ENCODE measurements at regions not wholly inside any gene's neighbourhood (a gene's known extent, or its start where the extent isn't known, plus 50 kb on each side); places are given as distances from the start of the nearest gene placed in this dataset.
"Not testable (repeated sequence)": the region's sequence is repeated elsewhere in the genome, so short reads cannot be mapped to it uniquely, and the experiment has no call there.

GRCh38 chr2:168300460-168300859 is 53.1 kb upstream of the STK39 start:
- no peak for DNase-seq

- DNase-seq, result no peak
Observed at GRCh38 chr2:168304024-168304681, 56.8 kb upstream of the STK39 start.

- DNase-seq, result no peak
Observed at GRCh38 chr2:168307379-168307778, 60.0 kb upstream of the STK39 start.

- DNase-seq, result no peak
Observed at GRCh38 chr2:168310580-168310979, 63.2 kb upstream of the STK39 start.

GRCh38 chr2:168311261-168311910 is 64.0 kb upstream of the STK39 start:
- no peak for DNase-seq

- DNase-seq, result no peak
Observed at GRCh38 chr2:168312036-168312822, 64.8 kb upstream of the STK39 start.

- DNase-seq, result no peak
Observed at GRCh38 chr2:168314236-168314635, 66.8 kb upstream of the STK39 start.

GRCh38 chr2:168315331-168316072 is 68.1 kb upstream of the STK39 start:
- DNase-seq, result peak; percentile 3

GRCh38 chr2:168316073-168316440 is 68.7 kb upstream of the STK39 start:
- DNase-seq, result no peak

- DNase-seq, result no peak
Observed at GRCh38 chr2:168317282-168317681, 69.9 kb upstream of the STK39 start.

- no peak for DNase-seq
Observed at GRCh38 chr2:168320267-168320666, 72.9 kb upstream of the STK39 start.

GRCh38 chr2:168322325-168323007 is 75.1 kb upstream of the STK39 start:
- no peak for DNase-seq

- no peak for DNase-seq
Observed at GRCh38 chr2:168323529-168324021, 76.2 kb upstream of the STK39 start.

- DNase-seq, result no peak
Observed at GRCh38 chr2:168326572-168326971, 79.2 kb upstream of the STK39 start.

- no peak for DNase-seq
Observed at GRCh38 chr2:168327328-168327727, 79.9 kb upstream of the STK39 start.

- no peak for DNase-seq
Observed at GRCh38 chr2:168328421-168328820, 81.0 kb upstream of the STK39 start.

- DNase-seq, result no peak
Observed at GRCh38 chr2:168330624-168331423, 83.4 kb upstream of the STK39 start.

GRCh38 chr2:168335254-168335653 is 87.9 kb upstream of the STK39 start:
- DNase-seq, result not testable (repeated sequence)

- DNase-seq, result no peak
Observed at GRCh38 chr2:168336786-168337388, 89.5 kb upstream of the STK39 start.

GRCh38 chr2:168338292-168338691 is 90.9 kb upstream of the STK39 start:
- DNase-seq, result no peak

- no peak for DNase-seq
Observed at GRCh38 chr2:168338803-168339437, 91.5 kb upstream of the STK39 start.

Measured in DMS79 (cell line).